ACC112 (cell line): ENCODE measurements at regions not wholly inside any gene's neighbourhood (a gene's known extent, or its start where the extent isn't known, plus 50 kb on each side); places are given as distances from the start of the nearest gene placed in this dataset.
"Not testable (repeated sequence)": the region's sequence is repeated elsewhere in the genome, so short reads cannot be mapped to it uniquely, and the experiment has no call there.

ENCODE experiments used
- H2AFZ ChIP-seq: fragments of 200-600 bp; sonication (generic); one replicate; pipeline ENCODE4 v1.6.0; 2017; ENCODE audit warnings: antibody characterized with exemption, low read length; ENCODE audit not compliant: unreplicated experiment
- H3K27ac ChIP-seq: fragments of 200-600 bp; sonication (generic); 2 replicates; pipeline ENCODE4 v1.5.1; 2014; ENCODE audit warnings: low read depth, mild to moderate bottlenecking, antibody characterized with exemption, low read length, moderate library complexity
- H3K27me3 ChIP-seq: fragments of 200-600 bp; sonication (generic); 2 replicates; pipeline ENCODE4 v1.6.1; 2014; ENCODE audit warnings: mild to moderate bottlenecking, antibody characterized with exemption, low read length, moderate library complexity, mixed read lengths; ENCODE audit not compliant: insufficient read depth
- H3K36me3 ChIP-seq: fragments of 200-600 bp; sonication (generic); 2 replicates; pipeline ENCODE4 v1.6.1; 2016; ENCODE audit warnings: mild to moderate bottlenecking, antibody characterized with exemption, low read length, moderate library complexity, mixed read lengths; ENCODE audit not compliant: insufficient read depth
- H3K4me1 ChIP-seq: fragments of 200-600 bp; sonication (generic); one replicate; pipeline ENCODE4 v1.6.1; 2016; ENCODE audit warnings: low read length, mixed read lengths; ENCODE audit not compliant: insufficient read depth, unreplicated experiment, control insufficient read depth
- H3K4me3 ChIP-seq: fragments of 200-600 bp; sonication (generic); 2 replicates; pipeline ENCODE4 v1.5.1; 2014; ENCODE audit warnings: mild to moderate bottlenecking, low read depth, low read length
- H3K79me2 ChIP-seq: fragments of 200-600 bp; sonication (generic); one replicate; pipeline ENCODE4 v1.6.0; 2016; ENCODE audit warnings: low read length; ENCODE audit not compliant: control insufficient read depth, unreplicated experiment, insufficient read depth

DNA sequence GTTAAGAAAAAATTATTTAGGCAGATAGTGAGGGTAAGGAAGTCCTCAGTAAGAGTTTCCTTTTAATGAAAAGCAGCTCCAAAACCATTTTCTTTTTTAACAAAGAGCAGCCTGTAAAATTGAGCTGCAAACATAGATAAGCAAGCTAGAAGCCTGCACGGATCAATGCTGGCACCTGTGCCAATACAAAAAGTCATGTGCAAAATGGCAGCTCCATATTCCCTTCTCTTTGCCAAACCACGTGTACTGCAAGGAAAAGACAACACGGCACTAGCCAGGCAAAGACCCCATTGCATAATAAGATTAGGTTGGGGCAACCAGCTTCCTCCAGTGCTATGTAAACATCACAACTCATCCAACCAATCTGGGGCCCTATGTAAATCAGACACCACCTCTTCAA is 268.4 kb upstream of the INTU start:
- no peak overlapping the region for H2AFZ ChIP-seq

GRCh38 chr4:127364911-127365310 is 267.8 kb upstream of the INTU start:
- no peaks in the 10 kb centered on the region for H3K36me3 ChIP-seq
- no peaks in the 10 kb centered on the region for H3K27me3 ChIP-seq
- H3K27ac ChIP-seq = no peak overlapping the region
- H2AFZ ChIP-seq = no peak overlapping the region
- H3K79me2 ChIP-seq = no peaks in the 10 kb centered on the region
- H3K4me3 ChIP-seq = no peak overlapping the region
- H3K4me1 ChIP-seq = no peaks in the 10 kb centered on the region

More for the DNA sequence above, 268.4 kb upstream of the INTU start:
- Histone ChIP-seq H3K4me1 (no peaks in the 10 kb centered on the region), H3K27ac (no peak overlapping the region), H3K36me3 (no peaks in the 10 kb centered on the region), H3K27me3 (no peaks in the 10 kb centered on the region), H3K4me3 (no peak overlapping the region), H3K79me2 (no peaks in the 10 kb centered on the region)

DNA sequence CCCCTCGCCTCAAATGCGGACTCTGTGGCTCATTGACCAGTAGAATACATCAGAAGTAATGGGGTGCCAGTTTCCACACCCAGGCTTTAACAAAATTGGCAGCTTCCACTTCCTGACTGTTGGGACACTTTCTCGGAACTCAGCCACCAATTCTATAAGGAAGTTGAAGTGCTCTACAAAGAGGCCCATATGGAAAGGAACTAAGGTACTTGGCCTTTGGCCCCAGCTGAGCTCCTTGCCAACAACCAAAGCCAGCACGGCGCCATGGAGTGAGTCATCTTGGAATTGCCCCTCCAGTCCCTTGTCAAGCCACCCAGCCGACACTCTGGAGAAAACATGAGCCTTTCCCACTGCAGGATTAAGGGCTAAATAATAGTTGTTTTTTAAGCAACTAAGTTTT is 262.2 kb upstream of the INTU start:
- no peak overlapping the region for H3K4me3 ChIP-seq
- H3K27me3 ChIP-seq = no peaks in the 10 kb centered on the region
- H3K4me1 ChIP-seq = peaks cover 4% of the 10 kb centered on the region
- H3K36me3 ChIP-seq = no peaks in the 10 kb centered on the region
- no peak overlapping the region for H3K27ac ChIP-seq
- H3K79me2 ChIP-seq = no peaks in the 10 kb centered on the region
- H2AFZ ChIP-seq = no peak overlapping the region

DNA sequence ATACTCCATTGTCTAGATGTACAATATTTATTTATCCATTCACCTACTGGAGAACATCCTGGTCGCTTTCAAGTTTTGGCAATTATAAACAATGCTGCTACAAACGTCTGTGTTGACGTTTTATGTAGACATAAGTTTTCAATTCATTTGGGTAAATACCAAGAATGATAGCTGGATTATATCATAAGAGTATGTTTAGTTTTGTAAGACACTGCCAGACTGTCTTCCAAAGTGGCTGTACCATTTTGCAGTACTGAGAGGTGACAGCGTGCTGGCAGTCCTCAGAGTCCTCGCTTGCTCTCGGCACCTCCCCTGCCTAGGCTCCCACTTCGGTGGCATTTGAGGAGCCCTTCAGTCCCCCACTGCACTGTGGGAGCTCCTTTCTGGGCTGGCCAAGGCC is 253.3 kb upstream of the INTU start:
- Histone ChIP-seq H3K36me3 (no peaks in the 10 kb centered on the region), H3K4me3 (no peak overlapping the region), H3K27ac (no peak overlapping the region), H2AFZ (no peak overlapping the region), H3K79me2 (no peaks in the 10 kb centered on the region), H3K4me1 (no peaks in the 10 kb centered on the region), H3K27me3 (no peaks in the 10 kb centered on the region)

GRCh38 chr4:127379948-127380347 is 252.8 kb upstream of the INTU start:
- H3K27me3 ChIP-seq, H3K4me1 ChIP-seq, H3K36me3 ChIP-seq, H3K27ac ChIP-seq, H3K79me2 ChIP-seq, H3K4me3 ChIP-seq, H2AFZ ChIP-seq: not testable (repeated sequence)

- no peaks in the 10 kb centered on the region for H3K79me2 ChIP-seq
Observed at GRCh38 chr4:127383666-127384065, 249.1 kb upstream of the INTU start.

DNA sequence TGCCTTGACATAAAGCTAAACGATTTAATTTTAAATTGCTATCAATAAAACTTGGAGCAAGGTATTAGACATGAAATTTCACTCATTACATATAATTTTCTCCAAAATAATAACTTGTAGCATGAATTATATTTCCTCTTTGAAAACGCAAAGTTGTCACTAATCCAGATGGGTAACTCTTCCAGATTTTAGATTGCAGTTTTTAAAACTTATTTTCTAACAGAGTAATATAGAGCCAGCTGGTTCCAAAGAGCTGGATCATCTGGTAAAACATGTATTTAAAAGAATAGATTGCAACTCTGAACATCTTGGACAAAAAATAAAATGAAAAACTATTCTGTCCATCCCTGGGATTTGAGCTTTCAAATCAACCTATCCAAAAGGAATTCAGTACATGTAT is 238.2 kb upstream of the INTU start:
- H3K4me1 ChIP-seq = no peaks in the 10 kb centered on the region
- no peak overlapping the region for H3K4me3 ChIP-seq
- no peaks in the 10 kb centered on the region for H3K36me3 ChIP-seq
- H3K27ac ChIP-seq = no peak overlapping the region
- H2AFZ ChIP-seq = no peak overlapping the region
- H3K27me3 ChIP-seq = no peaks in the 10 kb centered on the region
- no peaks in the 10 kb centered on the region for H3K79me2 ChIP-seq

More at GRCh38 chr4:127383666-127384065, 249.1 kb upstream of the INTU start:
- H3K4me1 ChIP-seq = no peaks in the 10 kb centered on the region
- no peak overlapping the region for H2AFZ ChIP-seq
- H3K36me3 ChIP-seq = no peaks in the 10 kb centered on the region
- H3K4me3 ChIP-seq = no peak overlapping the region
- no peaks in the 10 kb centered on the region for H3K27me3 ChIP-seq
- H3K27ac ChIP-seq = no peak overlapping the region

- Histone ChIP-seq H3K27ac (no peak overlapping the region), H3K4me1 (no peaks in the 10 kb centered on the region), H3K36me3 (no peaks in the 10 kb centered on the region), H3K27me3 (no peaks in the 10 kb centered on the region; the same call in 1 of the 2 replicates), H3K79me2 (no peaks in the 10 kb centered on the region), H2AFZ (no peak overlapping the region), H3K4me3 (no peak overlapping the region)
Observed at GRCh38 chr4:127400276-127400675, 232.5 kb upstream of the INTU start.

DNA sequence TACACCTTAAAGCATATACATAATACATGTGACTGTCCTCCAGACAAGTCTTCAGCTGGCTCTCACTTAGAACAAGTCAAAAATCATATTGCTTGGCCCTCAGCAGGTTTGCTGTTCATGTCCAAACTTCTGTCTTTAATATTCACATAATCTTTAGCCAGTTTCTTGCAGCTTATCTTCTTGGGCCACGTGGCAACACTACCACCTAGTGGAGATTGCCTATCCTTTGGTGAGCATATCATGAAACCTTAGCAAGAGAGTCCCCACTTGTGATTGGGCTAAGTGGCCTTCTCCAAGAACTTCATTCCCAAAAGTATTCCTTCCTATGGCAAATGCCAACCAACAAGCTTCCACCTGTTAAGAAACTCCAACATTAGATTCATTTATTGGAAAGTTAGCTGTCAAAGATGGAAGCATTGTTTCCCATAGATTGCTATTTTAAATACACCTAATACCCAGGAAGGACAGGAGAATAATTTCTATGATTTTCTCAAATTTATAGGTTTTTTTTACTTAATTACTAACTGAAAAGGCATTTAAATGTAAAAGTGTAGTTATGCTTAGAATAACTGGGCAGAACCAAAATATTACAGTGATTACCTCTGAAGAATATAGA is 231.9 kb upstream of the INTU start:
- no peaks in the 10 kb centered on the region for H3K4me1 ChIP-seq
- H3K27me3 ChIP-seq = no peaks in the 10 kb centered on the region; the same call in 1 of the 2 replicates
- H3K27ac ChIP-seq = no peak overlapping the region
- no peak overlapping the region for H2AFZ ChIP-seq
- no peak overlapping the region for H3K4me3 ChIP-seq
- H3K79me2 ChIP-seq = no peaks in the 10 kb centered on the region
- H3K36me3 ChIP-seq = no peaks in the 10 kb centered on the region

DNA sequence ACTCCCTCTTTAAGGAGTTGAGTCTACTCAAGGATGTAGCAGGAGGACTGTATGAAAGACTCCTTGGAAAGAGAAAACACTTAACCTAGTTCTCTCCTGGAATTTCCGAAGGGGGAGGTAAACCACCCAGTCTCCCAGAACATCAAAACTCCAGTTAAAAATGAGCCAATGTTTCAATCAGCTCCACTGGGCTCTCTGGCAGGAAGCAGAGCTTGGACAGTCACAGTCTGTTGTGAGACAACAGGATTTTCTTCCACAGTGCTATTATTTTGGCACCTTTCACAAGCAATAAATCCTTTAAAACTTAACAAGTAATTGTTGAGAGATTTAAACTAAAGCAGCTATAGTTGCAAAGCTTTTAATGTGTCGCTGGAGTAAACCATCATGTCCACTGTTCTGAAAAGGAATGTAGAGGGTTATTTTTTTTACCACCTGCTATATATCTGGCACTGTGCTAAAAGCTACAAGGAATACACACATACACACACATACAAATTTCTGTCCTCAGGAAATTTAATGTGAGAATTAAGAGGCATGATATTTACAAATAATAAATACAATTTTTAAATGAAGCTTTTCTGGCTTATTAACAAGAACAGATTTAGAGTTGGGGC is 229.2 kb upstream of the INTU start:
- Histone ChIP-seq H2AFZ (no peak overlapping the region), H3K27ac (no peak overlapping the region), H3K79me2 (no peaks in the 10 kb centered on the region), H3K4me3 (no peak overlapping the region), H3K36me3 (no peaks in the 10 kb centered on the region), H3K4me1 (no peaks in the 10 kb centered on the region), H3K27me3 (peaks cover 3% of the 10 kb centered on the region)

GRCh38 chr4:127406187-127406586 is 226.6 kb upstream of the INTU start:
- no peak overlapping the region for H3K27ac ChIP-seq
- no peaks in the 10 kb centered on the region for H3K79me2 ChIP-seq
- H3K27me3 ChIP-seq = peaks cover 3% of the 10 kb centered on the region
- H3K4me1 ChIP-seq = no peaks in the 10 kb centered on the region
- no peaks in the 10 kb centered on the region for H3K36me3 ChIP-seq
- no peak overlapping the region for H2AFZ ChIP-seq
- no peak overlapping the region for H3K4me3 ChIP-seq
